ENCODE measurements at regions not wholly inside any gene's neighbourhood (a gene's known extent, or its start where the extent isn't known, plus 50 kb on each side); places are given as distances from the start of the nearest gene placed in this dataset.
"Not testable (repeated sequence)": the region's sequence is repeated elsewhere in the genome, so short reads cannot be mapped to it uniquely, and the experiment has no call there.

GRCh38 chr6:66638099-66638498 lies 931.1 kb upstream of the EYS start:
- no peak for DNase-seq (ENCODE audit: low read depth)

GRCh38 chr6:66628917-66629316 lies 921.9 kb upstream of the EYS start:
- no peak for DNase-seq (ENCODE audit: low read depth)

GRCh38 chr6:66623050-66623449 lies 916.0 kb upstream of the EYS start:
- no peak for DNase-seq (ENCODE audit: low read depth)

DNA sequence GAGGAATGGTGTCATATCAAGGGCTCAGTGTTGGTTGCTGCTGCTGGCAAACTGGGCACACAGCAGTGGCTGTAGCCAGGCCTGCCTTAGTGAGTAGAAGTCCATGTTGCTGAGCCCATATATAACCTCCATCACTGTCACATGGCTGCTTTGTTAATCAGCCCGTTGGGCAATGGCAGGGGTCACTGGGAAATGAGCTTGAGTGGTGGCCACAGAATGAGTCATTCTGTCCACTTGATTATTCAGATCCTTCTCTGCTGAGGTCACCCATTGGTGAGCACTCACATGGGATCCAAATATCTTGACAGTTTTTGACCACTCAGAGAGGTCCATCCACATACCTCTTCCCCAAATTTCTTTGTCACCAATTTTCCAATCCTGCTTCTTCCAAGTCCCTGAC lies 898.9 kb upstream of the EYS start:
- DNase-seq (ENCODE audit: low read depth), result no peak

GRCh38 chr6:66605011-66605410 lies 898.0 kb upstream of the EYS start:
- no peak for DNase-seq (ENCODE audit: low read depth)

DNA sequence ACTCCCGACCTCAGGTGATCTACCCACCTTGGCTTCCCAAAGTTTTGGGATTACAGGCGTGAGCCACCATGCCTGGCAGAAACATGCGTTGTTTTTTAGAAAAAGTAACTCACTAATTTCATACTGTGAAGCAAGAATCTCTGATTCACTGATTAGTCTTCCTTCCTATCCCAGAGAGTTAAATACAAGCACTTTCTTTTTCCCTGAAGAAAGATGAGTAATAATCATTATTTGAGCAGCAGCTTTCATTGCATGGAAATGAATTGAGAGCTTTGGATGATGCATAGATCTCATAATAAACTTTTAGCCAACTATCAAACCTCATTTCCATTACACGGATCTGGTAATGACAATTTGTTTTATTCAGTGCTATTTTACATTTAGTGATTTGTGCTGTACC lies 892.5 kb upstream of the EYS start:
- DNase-seq (ENCODE audit: low read depth), result no peak

DNA sequence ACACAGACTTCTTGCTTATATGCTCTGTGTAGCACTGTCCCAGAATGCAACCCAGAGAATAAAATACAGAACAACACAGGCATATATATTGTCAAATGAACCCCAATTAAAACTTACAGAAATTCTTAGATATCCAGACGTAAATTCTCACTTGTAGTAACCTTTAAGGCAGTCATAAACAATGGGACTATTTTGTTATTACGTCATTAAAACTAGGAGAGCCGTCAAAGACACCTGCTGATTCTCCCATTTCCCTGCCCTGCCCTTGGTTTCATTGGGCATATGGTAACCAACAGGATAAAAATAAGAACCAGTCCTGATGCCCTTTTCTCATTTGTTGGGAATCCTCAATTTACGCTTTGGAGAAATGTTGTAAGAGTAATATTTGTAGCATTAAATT lies 871.3 kb upstream of the EYS start:
- no peak for DNase-seq (ENCODE audit: low read depth)

DNA sequence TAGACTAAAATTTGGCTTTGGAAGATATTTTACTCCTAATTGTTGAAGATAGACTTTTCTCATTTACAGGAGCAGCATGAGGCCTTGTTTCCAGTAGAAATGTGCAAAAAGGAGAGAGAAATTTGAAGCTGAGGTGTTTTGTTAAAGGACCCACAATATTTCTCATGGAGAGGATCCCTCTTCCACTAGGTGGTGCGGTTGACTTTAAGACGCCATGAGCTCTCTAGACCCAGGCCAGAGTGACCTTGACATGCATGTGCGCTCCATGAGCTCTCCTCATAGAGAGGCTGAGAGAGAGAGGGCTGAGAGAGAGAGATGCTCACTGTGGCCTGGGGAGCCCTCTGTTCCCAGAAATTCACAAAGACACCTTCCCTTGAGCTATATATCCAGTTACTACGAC lies 861.2 kb upstream of the EYS start:
- no peak for DNase-seq (ENCODE audit: low read depth)

DNA sequence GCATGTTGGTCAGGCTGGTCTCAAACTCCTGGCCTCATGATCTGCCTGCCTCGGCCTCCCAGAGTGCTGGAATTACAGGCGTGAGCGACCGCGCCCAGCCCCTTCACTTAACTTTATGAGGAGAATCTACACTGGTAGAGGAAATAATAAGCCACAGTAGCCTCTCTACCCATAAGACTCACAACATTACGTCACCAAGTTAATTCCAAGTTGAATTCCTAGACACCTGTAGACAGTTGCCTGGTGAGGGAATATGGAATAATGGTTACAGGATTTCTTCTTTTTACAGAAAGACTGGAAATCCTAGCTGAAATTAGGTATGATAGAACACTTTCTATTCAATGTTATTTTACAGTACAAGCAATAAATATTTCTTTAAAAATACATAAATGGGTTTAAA lies 854.5 kb upstream of the EYS start:
- DNase-seq (ENCODE audit: low read depth), result no peak

- DNase-seq (ENCODE audit: low read depth), result no peak
Measured at GRCh38 chr6:66558189-66558588, 851.2 kb upstream of the EYS start.

DNA sequence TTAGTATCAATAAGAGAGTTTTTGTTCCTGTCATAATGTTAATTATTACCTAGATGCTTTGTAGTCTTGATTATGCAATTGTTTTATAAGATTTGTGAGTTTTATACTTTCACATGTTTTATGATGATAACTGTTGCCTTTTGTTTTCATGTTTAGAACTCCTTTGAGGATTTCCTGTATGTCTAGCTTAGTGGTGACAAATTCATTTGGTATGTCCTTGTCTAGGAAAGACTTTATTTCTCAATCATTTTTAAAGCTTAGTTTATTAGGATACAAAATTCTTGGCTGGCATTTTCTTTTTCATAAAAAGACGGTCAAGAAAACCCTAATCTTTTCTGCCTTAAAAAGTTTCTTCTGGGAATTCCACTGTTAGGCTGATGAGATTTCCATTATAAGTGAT lies 849.9 kb upstream of the EYS start:
- no peak for DNase-seq (ENCODE audit: low read depth)

GRCh38 chr6:66555082-66555481 lies 848.1 kb upstream of the EYS start:
- DNase-seq (ENCODE audit: low read depth), result no peak

GRCh38 chr6:66553441-66553840 lies 846.4 kb upstream of the EYS start:
- DNase-seq (ENCODE audit: low read depth), result no peak

DNA sequence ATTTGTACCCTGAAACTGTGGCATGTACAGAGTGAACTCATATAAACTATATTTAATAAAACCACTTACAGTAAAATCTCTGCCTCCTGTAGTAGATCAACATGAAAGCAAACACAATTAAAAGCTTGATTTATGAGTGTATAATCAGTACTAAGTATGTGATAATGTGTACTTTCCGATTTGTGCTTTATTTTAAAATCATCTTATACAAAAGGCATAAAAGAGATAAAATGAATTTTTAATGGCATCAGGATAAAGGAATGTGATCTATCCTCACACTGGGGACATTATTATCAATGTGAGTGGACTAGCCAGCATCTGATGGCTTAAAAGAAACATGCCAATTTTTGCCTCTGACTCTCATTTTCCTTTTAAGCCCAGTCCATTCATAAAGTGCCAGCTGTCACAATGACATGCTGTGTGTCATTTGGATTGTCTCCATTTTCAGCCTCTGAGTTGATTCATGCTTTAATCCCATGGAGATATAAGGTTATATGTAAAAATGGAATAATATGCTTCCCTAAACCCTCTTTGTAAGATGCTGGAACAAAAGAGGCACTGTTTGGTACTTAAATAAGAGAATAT lies 831.6 kb upstream of the EYS start:
- no peak for DNase-seq (ENCODE audit: low read depth)

DNA sequence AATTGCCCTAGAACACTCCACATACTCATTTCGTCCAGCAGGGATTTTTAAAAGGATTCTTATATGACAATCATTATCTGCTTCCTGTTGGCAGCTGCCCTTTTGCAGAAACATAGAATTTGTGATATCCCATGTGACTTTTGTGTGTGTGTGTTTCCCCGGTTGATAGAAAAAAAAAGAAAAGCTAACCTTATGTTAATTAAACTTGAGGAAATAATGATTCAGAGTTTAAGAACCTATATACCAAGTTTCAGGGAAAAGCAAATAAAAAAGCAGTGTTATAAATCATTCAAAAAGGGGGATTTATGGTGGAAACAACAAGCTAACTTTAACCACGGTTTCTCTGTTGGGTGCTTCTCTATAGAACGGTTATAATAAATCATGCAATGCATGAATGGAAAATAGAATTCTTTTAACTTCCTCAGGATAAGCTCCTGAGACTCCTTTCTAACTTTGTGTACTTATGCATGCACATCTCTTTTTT lies 826.9 kb upstream of the EYS start:
- no peak for DNase-seq (ENCODE audit: low read depth)

DNA sequence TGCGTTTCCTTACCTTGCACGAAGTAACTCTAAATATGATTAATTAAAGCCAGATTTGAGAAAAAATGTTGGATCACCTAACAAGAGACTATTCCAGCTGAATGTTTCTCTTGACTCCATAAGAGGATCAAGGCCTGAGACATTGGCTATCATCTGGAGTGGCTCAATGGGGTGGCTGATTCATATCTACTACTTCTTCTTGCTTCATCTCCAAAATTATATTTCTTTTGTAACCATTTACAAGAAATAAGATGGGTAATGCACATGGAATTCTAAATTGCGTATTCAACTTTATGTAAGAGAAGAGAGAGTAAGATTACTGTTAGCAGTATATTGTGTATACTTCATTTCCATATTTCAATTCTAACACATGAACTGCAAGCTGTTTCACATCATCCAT lies 819.0 kb upstream of the EYS start:
- DNase-seq (ENCODE audit: low read depth), result no peak

DNA sequence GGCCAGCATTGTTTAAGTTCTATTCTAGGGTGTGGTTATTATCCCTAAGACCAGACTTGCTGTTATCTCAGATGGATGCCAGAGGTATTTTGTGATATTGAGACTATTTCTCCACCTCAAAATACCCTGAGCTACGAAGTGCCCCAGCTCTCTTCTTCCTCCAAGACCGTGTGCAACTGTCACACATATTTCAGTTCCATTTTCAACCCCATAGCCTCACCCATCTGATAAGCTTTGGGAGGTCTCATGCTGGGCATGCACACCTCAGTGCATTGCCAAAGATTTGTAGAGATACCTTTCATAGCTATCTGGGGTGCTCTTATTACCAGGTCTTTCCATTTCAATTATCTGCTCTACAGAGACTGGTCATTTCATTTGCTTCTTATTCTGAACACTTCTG lies 815.8 kb upstream of the EYS start:
- DNase-seq (ENCODE audit: low read depth), result no peak

DNA sequence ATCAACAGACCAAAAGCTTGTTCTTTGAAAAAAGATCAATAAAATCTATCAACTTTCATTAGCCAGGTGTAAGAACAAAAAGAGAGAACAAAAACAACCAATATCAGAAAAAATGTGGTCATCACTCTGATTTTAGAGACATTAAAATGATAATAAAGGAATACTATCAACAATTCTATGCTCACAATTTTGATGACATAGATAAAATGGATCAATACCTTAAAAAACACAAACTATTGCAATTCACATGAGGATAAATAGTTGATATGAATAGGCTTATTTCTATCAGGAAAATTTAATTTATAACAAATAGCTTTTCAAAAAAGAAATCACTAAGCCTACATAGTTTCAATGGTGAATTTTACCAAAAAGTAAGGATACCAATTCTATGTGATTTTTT lies 809.4 kb upstream of the EYS start:
- no peak for DNase-seq (ENCODE audit: low read depth)

DNA sequence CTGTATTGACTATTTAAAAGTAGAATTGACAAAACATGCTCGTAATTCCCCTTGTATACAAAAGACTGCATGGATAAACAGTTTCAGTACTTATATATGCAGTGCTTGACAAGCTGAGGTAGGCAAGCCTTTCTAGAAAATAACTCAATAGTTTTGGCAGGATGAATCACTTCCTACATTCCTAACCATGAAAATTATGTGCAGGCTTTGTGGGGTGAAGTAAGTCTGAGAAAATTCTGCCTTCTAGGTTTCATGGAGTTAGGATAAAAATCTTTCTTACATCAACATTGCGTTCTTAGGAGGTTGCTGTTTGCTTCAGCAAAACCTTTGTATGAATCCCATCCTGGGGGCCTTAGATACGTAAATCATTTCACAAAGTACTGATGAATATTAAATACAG lies 801.4 kb upstream of the EYS start:
- DNase-seq (ENCODE audit: low read depth), result no peak

- no peak for DNase-seq (ENCODE audit: low read depth)
Measured at GRCh38 chr6:66499851-66500250, 792.8 kb upstream of the EYS start.

DNA sequence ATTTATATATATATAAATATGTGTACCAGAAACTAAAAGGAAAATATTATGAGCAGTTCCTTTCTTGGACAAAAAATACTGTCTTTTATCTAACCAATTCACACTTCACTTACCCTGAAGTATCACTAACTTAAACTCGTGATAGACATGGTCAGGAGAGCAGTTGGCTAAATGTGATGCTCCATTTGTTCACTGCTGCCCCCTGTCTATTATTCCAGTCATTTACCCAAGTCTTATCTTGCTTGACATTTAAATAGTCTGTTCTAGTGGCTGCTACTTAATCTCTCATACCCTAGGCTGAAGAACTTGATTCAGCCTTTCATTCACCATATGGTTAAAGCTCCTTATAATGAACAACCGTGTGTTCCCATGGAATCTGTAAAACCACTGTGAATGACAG lies 789.6 kb upstream of the EYS start:
- no peak for DNase-seq (ENCODE audit: low read depth)

- DNase-seq (ENCODE audit: low read depth), result not testable (repeated sequence)
Measured at GRCh38 chr6:66494643-66495042, 787.6 kb upstream of the EYS start.

- no peak for DNase-seq (ENCODE audit: low read depth)
Measured at GRCh38 chr6:66489269-66489987, 782.4 kb upstream of the EYS start.

DNA sequence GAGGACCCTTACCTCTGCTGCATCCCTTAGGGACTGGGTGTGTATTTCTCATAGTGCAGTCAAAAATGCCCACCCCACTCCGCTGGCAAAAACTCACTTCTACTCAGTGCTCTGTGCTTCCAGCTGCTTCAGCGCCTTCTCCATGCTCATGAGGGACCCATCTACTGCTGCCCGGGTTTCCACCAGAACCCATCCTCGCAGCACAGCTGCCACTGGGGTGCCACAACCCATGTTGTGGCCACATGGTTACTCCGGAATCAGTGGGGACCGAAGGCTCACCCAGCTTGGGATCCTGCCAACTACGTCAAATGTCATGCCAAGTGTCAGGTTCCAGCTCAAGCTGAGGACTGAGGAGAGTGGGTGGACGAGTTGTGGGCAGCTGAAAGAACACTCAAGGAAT lies 774.2 kb upstream of the EYS start:
- no peak for DNase-seq (ENCODE audit: low read depth)

Data from renal cortical epithelial cell (primary cell).